OCI-LY1 (cell line): ENCODE measurements at regions not wholly inside any gene's neighbourhood (a gene's known extent, or its start where the extent isn't known, plus 50 kb on each side); places are given as distances from the start of the nearest gene placed in this dataset.

Experiments
- H2AFZ ChIP-seq: fragments of 200-600 bp; sonication (generic), shearing (Covaris generic); 2 replicates; pipeline ENCODE4 v1.6.0; 2014; ENCODE audit warnings: antibody characterized with exemption, mild to moderate bottlenecking, low read length
- H3F3A ChIP-seq: fragments of 200-600 bp; sonication (generic), shearing (Covaris generic); 2 replicates; pipeline ENCODE4 v1.6.0; 2014; ENCODE audit warnings: mild to moderate bottlenecking, antibody characterized with exemption, low read length, moderate library complexity; ENCODE audit not compliant: insufficient read depth
- H3K27ac ChIP-seq: fragments of 200-600 bp; sonication (generic); 2 replicates; pipeline ENCODE4 v1.5.1; 2014; ENCODE audit warnings: low read length, mixed run types, mild to moderate bottlenecking, low read depth; ENCODE audit not compliant: poor library complexity, severe bottlenecking
- H3K27me3 ChIP-seq: fragments of 200-600 bp; sonication (generic); 2 replicates; pipeline ENCODE4 v1.6.0; 2014; ENCODE audit warnings: antibody characterized with exemption, mild to moderate bottlenecking, low read length, moderate library complexity; ENCODE audit not compliant: insufficient read depth
- H3K36me3 ChIP-seq: fragments of 200-600 bp; sonication (generic); 2 replicates; pipeline ENCODE4 v1.6.1; 2014; ENCODE audit warnings: mild to moderate bottlenecking, antibody characterized with exemption, low read length, moderate library complexity, mixed read lengths; ENCODE audit not compliant: insufficient read depth
- H3K4me1 ChIP-seq: fragments of 200-600 bp; sonication (generic); 2 replicates; pipeline ENCODE4 v1.5.1; 2014; ENCODE audit warnings: mild to moderate bottlenecking, low read length, moderate library complexity; ENCODE audit not compliant: insufficient read depth, severe bottlenecking
- H3K4me2 ChIP-seq: fragments of 200-600 bp; sonication (generic), shearing (Covaris generic); 2 replicates; pipeline ENCODE4 v1.6.1; 2014; ENCODE audit warnings: low read length
- H3K4me3 ChIP-seq: fragments of 200-600 bp; sonication (generic); 2 replicates; pipeline ENCODE4 v1.5.1; 2014; ENCODE audit warnings: low read length, low read depth, mild to moderate bottlenecking, mixed read lengths; ENCODE audit not compliant: poor library complexity, severe bottlenecking
- H3K79me2 ChIP-seq: fragments of 200-600 bp; shearing (Covaris generic); 2 replicates; pipeline ENCODE4 v1.6.1; 2016; ENCODE audit warnings: mixed run types, low read length, mixed read lengths; ENCODE audit not compliant: insufficient read depth
- H3K9ac ChIP-seq: fragments of 200-600 bp; sonication (generic), shearing (Covaris generic); 2 replicates; pipeline ENCODE4 v1.6.1; 2014; ENCODE audit warnings: mild to moderate bottlenecking, low read length, mixed read lengths
- H3K9me2 ChIP-seq: fragments of 200-600 bp; sonication (generic), shearing (Covaris generic); 2 replicates; pipeline ENCODE4 v1.6.1; 2014; ENCODE audit warnings: low read depth, mild to moderate bottlenecking, low read length, mixed read lengths
- H3K9me3 ChIP-seq: fragments of 200-600 bp; shearing (Covaris generic); 2 replicates; pipeline ENCODE4 v1.6.1; 2014; ENCODE audit warnings: low read length, mixed read lengths
- H4K20me1 ChIP-seq: fragments of 200-600 bp; sonication (generic), shearing (Covaris generic); 2 replicates; pipeline ENCODE4 v1.6.0; 2016; ENCODE audit warnings: mild to moderate bottlenecking, low read length; ENCODE audit not compliant: insufficient read depth
- EZH2 ChIP-seq: fragments of 200-600 bp; sonication (generic), shearing (Covaris generic); IDR thresholded peaks from 2 replicates; pipeline ENCODE4 v1.8.0; 2017; ENCODE audit warnings: borderline replicate concordance, mixed run types, mild to moderate bottlenecking, antibody characterized with exemption, low read length, moderate library complexity, mixed read lengths
- TF ChIP-seq, protein P1 (sequence below): fragments of 200-600 bp; sonication (generic), shearing (Covaris generic); IDR thresholded peaks from 2 replicates; pipeline ENCODE4 v1.5.1; 2017; ENCODE audit warnings: mild to moderate bottlenecking, antibody characterized with exemption, low read length, moderate library complexity, mixed read lengths

DNA sequence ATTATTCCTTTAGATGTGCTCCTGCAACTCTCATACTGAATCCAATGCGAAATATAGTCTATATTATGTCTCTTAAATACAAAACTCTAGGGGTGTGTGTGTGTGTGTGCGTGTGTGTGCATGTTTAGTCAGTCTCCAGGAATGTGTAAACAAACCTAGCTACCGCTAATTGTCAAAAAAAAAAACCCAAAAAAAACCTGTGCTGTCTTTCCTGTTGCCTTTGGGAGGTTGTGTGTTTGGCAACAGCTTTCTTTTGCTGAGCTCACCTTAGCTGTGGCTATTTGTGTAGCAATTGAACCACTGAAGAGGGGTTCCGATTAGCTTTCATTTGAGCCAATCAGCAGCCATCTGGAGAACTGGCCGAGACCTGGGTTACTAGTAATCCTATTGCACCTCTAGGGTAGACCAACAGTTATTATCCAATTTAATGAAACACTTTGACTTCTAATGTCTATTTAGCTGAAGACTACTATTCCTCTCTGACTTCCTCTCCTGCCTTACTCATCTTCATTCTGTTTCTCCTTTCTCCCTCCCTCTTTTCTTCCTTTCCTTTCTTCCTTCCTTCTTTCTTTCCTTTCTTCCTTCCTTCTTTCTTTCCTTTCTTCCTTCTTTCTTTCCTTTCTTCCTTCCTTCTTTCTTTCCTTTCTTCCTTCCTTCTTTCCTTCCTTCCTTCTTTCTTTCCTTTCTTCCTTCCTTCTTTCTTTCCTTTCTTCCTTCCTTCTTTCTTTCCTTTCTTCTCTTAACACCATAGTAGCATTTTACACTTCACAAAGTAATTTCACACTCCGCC is 471.1 kb downstream of the GBA3 start:
- Histone ChIP-seq H2AFZ (no peak overlapping the region), H3K9me2 (no peaks in the 10 kb centered on the region), H3K4me2 (no peak overlapping the region), H3K9ac (no peak overlapping the region), H3K27ac (no peak overlapping the region), H3K27me3 (no peaks in the 10 kb centered on the region), H3F3A (no peaks in the 10 kb centered on the region), H3K9me3 (no peaks in the 10 kb centered on the region), H3K79me2 (no peaks in the 10 kb centered on the region), H4K20me1 (no peaks in the 10 kb centered on the region), H3K36me3 (no peaks in the 10 kb centered on the region), H3K4me1 (no peaks in the 10 kb centered on the region), H3K4me3 (no peak overlapping the region)
- TF ChIP-seq, protein P1, sequence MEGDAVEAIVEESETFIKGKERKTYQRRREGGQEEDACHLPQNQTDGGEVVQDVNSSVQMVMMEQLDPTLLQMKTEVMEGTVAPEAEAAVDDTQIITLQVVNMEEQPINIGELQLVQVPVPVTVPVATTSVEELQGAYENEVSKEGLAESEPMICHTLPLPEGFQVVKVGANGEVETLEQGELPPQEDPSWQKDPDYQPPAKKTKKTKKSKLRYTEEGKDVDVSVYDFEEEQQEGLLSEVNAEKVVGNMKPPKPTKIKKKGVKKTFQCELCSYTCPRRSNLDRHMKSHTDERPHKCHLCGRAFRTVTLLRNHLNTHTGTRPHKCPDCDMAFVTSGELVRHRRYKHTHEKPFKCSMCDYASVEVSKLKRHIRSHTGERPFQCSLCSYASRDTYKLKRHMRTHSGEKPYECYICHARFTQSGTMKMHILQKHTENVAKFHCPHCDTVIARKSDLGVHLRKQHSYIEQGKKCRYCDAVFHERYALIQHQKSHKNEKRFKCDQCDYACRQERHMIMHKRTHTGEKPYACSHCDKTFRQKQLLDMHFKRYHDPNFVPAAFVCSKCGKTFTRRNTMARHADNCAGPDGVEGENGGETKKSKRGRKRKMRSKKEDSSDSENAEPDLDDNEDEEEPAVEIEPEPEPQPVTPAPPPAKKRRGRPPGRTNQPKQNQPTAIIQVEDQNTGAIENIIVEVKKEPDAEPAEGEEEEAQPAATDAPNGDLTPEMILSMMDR = no peak
- no peak for TF ChIP-seq EZH2

DNA sequence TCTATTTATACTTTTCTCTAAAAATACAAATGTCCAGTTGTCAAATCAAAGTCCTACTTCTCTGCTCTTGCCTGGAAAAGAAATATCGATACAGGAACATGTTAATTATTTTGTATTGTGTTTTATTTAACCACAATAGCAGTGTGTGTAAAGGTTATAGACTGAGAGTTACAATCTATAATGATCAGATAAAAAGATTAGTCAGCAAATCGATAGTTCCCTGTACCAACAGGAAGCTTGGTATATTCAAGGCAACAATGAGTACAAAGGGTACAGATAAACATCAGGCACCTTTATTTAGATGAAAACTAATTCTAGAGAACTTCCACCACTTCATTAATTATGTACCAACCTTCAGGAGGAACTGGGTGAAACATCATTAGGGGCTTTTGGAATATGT is 469.5 kb downstream of the GBA3 start:
- no peaks in the 10 kb centered on the region for H3K79me2 ChIP-seq
- no peaks in the 10 kb centered on the region for H3K9me2 ChIP-seq
- TF ChIP-seq, protein P1 = no peak
- no peak for TF ChIP-seq EZH2
- no peak overlapping the region for H3K4me2 ChIP-seq
- no peak overlapping the region for H3K27ac ChIP-seq
- H3K36me3 ChIP-seq = no peaks in the 10 kb centered on the region
- H3K9ac ChIP-seq = no peak overlapping the region
- no peak overlapping the region for H3K4me3 ChIP-seq
- H3K9me3 ChIP-seq = no peaks in the 10 kb centered on the region
- no peaks in the 10 kb centered on the region for H3K4me1 ChIP-seq
- H3K27me3 ChIP-seq = no peaks in the 10 kb centered on the region
- H2AFZ ChIP-seq = no peak overlapping the region
- H4K20me1 ChIP-seq = no peaks in the 10 kb centered on the region
- H3F3A ChIP-seq = no peaks in the 10 kb centered on the region

DNA sequence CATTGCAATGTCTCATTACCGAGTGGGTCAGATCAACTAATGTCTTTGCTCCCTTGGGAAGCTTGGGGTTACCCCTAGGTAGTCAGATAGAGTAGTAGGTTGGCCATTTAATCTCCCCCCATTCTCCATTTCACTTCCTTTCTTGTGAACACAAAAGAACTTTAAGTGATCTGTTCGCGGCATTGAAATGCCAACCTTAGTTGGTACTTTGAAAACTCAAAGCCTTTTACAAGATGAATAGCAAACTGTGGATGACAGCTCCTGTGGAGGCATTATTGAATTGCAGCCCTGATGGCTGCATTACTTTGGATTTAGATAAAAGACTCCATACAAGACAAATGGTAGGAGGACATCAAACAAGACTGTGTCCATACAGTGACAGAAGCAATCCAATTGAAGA is 469.1 kb downstream of the GBA3 start:
- Histone ChIP-seq H3K36me3 (no peaks in the 10 kb centered on the region), H3K4me2 (no peak overlapping the region), H3K27ac (no peak overlapping the region), H3K9me2 (no peaks in the 10 kb centered on the region), H3K4me3 (no peak overlapping the region), H3K4me1 (no peaks in the 10 kb centered on the region), H3K9ac (no peak overlapping the region), H3K27me3 (no peaks in the 10 kb centered on the region), H3F3A (no peaks in the 10 kb centered on the region), H4K20me1 (no peaks in the 10 kb centered on the region), H3K79me2 (no peaks in the 10 kb centered on the region), H2AFZ (no peak overlapping the region), H3K9me3 (no peaks in the 10 kb centered on the region)
- no peak for TF ChIP-seq EZH2
- TF ChIP-seq, protein P1 = no peak
